ENCODE measurements at regions not wholly inside any gene's neighbourhood (a gene's known extent, or its start where the extent isn't known, plus 50 kb on each side); places are given as distances from the start of the nearest gene placed in this dataset.

DNA sequence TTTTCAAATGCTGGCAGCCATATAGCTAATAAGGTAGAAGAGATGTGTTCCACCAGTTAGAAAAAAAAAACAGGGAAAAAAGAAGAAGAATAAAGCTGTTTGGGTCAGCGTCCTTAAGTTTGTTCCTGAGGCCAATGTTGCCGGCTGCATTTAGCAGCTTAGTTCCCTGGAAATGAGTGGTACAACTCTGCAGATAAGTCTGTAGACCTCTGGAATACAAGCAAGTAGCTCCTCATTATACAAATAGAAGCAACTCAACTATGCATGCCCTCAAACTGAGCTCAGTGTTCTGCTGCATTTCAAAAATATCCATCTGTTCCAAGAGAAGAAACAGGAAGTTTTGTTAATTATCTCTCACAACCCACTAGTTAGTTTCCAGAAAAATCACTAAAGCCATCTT, 181.2 kb upstream of the PKN2 start:
- no CpG with 5 or more reads among the region's 2 CpGs for WGBS (ENCODE audit: insufficient coverage)
- Mint-ChIP-seq H3K9me3 (peaks cover 0 to 4% (median 2%) of the 10 kb centered on the region in 7 donors), H3K4me3 (no peak overlapping the region), H3K36me3 (no peaks in the 10 kb centered on the region), H3K27me3 (ENCODE audit: low read depth in 3 of 3) (peaks cover 0 to 2% (median 1%) of the 10 kb centered on the region in 3 donors), H3K27ac (no peak overlapping the region), H3K4me1 (no peaks in the 10 kb centered on the region)
- Histone ChIP-seq H4K20me1 (ENCODE audit: insufficient read depth, low read length) (no peaks in the 10 kb centered on the region), H3K9me3 (replicated peaks in 1 of 2; ENCODE audit: control insufficient read depth in 1 of 2, insufficient read depth in 1 of 2, low read length in 2 of 2) (no peaks in the 10 kb centered on the region), H3K27me3 (ENCODE audit: control insufficient read depth in 2 of 2, insufficient read depth in 2 of 2, low read length in 2 of 2) (no peaks in the 10 kb centered on the region), H2AFZ (ENCODE audit: insufficient read depth, low read depth, low read length, poor library complexity, severe bottlenecking) (no peak overlapping the region), H3K36me3 (replicated peaks in 1 of 2; ENCODE audit: control insufficient read depth in 1 of 2, insufficient read depth in 2 of 2, low read length in 2 of 2) (no peaks in the 10 kb centered on the region), H3K4me2 (replicated peaks; ENCODE audit: extremely low read depth, low read length, poor library complexity, severe bottlenecking) (no peak overlapping the region), H3K4me3 (replicated peaks in 1 of 3; ENCODE audit: low read depth in 2 of 3, low read length in 3 of 3) (no peak overlapping the region), H3K27ac (ENCODE audit: low read depth in 1 of 2, low read length in 2 of 2) (no peak overlapping the region), H3K79me2 (ENCODE audit: insufficient read depth, low read length) (no peaks in the 10 kb centered on the region), H3K9ac (ENCODE audit: insufficient read depth, low read length, poor library complexity, severe bottlenecking) (no peak overlapping the region), H3K4me1 (ENCODE audit: control insufficient read depth in 1 of 2, insufficient read depth in 2 of 2, low read length in 2 of 2) (no peaks in the 10 kb centered on the region)
- TF ChIP-seq, protein P1, sequence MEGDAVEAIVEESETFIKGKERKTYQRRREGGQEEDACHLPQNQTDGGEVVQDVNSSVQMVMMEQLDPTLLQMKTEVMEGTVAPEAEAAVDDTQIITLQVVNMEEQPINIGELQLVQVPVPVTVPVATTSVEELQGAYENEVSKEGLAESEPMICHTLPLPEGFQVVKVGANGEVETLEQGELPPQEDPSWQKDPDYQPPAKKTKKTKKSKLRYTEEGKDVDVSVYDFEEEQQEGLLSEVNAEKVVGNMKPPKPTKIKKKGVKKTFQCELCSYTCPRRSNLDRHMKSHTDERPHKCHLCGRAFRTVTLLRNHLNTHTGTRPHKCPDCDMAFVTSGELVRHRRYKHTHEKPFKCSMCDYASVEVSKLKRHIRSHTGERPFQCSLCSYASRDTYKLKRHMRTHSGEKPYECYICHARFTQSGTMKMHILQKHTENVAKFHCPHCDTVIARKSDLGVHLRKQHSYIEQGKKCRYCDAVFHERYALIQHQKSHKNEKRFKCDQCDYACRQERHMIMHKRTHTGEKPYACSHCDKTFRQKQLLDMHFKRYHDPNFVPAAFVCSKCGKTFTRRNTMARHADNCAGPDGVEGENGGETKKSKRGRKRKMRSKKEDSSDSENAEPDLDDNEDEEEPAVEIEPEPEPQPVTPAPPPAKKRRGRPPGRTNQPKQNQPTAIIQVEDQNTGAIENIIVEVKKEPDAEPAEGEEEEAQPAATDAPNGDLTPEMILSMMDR (IDR thresholded peaks at IDR 0.05) = no peak
- intact Hi-C loops (cut with micrococcal nuclease) = no loop called here
- DNase-seq = no peak

DNA sequence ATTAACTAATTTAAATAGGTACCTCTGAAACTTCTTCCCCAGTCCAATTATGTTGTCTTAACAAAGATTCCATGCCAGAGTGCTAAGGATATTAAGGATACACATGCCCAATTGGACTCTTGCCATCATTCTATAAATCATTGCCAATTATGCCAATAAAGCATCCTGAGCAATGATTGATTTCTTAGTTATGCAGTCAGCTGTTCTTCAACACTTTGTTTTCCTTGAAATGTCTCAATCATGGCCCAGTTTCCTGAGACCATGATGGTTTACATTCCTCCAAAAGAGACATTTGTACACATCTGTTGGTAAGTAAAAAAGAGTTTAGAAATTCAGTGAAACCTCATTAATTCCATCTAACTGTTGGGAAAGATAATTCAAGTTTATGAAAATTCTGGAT, 180.4 kb upstream of the PKN2 start:
- H3K36me3 ChIP-seq (replicated peaks in 1 of 2; ENCODE audit: control insufficient read depth in 1 of 2, insufficient read depth in 2 of 2, low read length in 2 of 2) = no peaks in the 10 kb centered on the region
- Mint-ChIP-seq H3K9me3 (peaks cover 0 to 2% (median 0%) of the 10 kb centered on the region in 7 donors), H3K36me3 (no peaks in the 10 kb centered on the region), H3K27ac (no peak overlapping the region), H3K4me1 (no peaks in the 10 kb centered on the region), H3K4me3 (no peak overlapping the region), H3K27me3 (ENCODE audit: low read depth in 3 of 3) (peaks cover 0 to 2% (median 0%) of the 10 kb centered on the region in 3 donors)
- H3K9ac ChIP-seq (ENCODE audit: insufficient read depth, low read length, poor library complexity, severe bottlenecking) = no peak overlapping the region
- no peaks in the 10 kb centered on the region for H3K9me3 ChIP-seq (replicated peaks in 1 of 2; ENCODE audit: control insufficient read depth in 1 of 2, insufficient read depth in 1 of 2, low read length in 2 of 2)
- intact Hi-C loops (cut with micrococcal nuclease) = no loop called here
- no peaks in the 10 kb centered on the region for H3K79me2 ChIP-seq (ENCODE audit: insufficient read depth, low read length)
- H3K4me3 ChIP-seq (replicated peaks in 1 of 3; ENCODE audit: low read depth in 2 of 3, low read length in 3 of 3) = no peak overlapping the region
- H3K4me1 ChIP-seq (ENCODE audit: control insufficient read depth in 1 of 2, insufficient read depth in 2 of 2, low read length in 2 of 2) = no peaks in the 10 kb centered on the region
- H2AFZ ChIP-seq (ENCODE audit: insufficient read depth, low read depth, low read length, poor library complexity, severe bottlenecking) = no peak overlapping the region
- TF ChIP-seq, protein P1 (IDR thresholded peaks at IDR 0.05) = no peak
- no peaks in the 10 kb centered on the region for H3K27me3 ChIP-seq (ENCODE audit: control insufficient read depth in 2 of 2, insufficient read depth in 2 of 2, low read length in 2 of 2)
- H3K27ac ChIP-seq (ENCODE audit: low read depth in 1 of 2, low read length in 2 of 2) = no peak overlapping the region
- no peaks in the 10 kb centered on the region for H4K20me1 ChIP-seq (ENCODE audit: insufficient read depth, low read length)
- H3K4me2 ChIP-seq (replicated peaks; ENCODE audit: extremely low read depth, low read length, poor library complexity, severe bottlenecking) = no peak overlapping the region
- DNase-seq = no peak

All from CD14-positive monocyte (primary cell).